ENCODE measurements at regions not wholly inside any gene's neighbourhood (a gene's known extent, or its start where the extent isn't known, plus 50 kb on each side); places are given as distances from the start of the nearest gene placed in this dataset.

GRCh38 chr11:41950470-41951143 is 491.2 kb upstream of the LRRC4C start:
- no peak for ATAC-seq
- ChIA-PET CTCF (no interaction called here), POLR2A (no interaction called here)
- Mint-ChIP-seq H3K27ac (no peak overlapping the region), H3K4me3 (no peak overlapping the region), H3K36me3 (peaks cover 0 to 4% (median 0%) of the 10 kb centered on the region in 5 donors), H3K4me1 (no peaks in the 10 kb centered on the region), H3K27me3 (no peaks in the 10 kb centered on the region), H3K9me3 (peaks cover 2 to 47% (median 13%) of the 10 kb centered on the region in 11 donors)
- H3K36me3 ChIP-seq (ENCODE audit: control insufficient read depth in 2 of 3, insufficient read depth in 3 of 3, low read length in 3 of 3): no peaks in the 10 kb centered on the region
- no peaks in the 10 kb centered on the region for H3K4me1 ChIP-seq (ENCODE audit: control insufficient read depth in 2 of 2, insufficient read depth in 2 of 2, low read length in 2 of 2)
- DNase-seq: no peak
- no peak overlapping the region for H3K4me3 ChIP-seq (ENCODE audit: low read length)
- intact Hi-C loops (cut with micrococcal nuclease): no loop called here
- H3K9me3 ChIP-seq (ENCODE audit: control insufficient read depth in 2 of 3, low read length in 3 of 3): peaks cover 0 to 5% (median 0%) of the 10 kb centered on the region in 3 experiments
- H3K27ac ChIP-seq (ENCODE audit: low read depth, low read length): no peak overlapping the region
- no peaks in the 10 kb centered on the region for H3K27me3 ChIP-seq (ENCODE audit: control insufficient read depth in 2 of 2, insufficient read depth in 2 of 2, low read length in 2 of 2)

DNA sequence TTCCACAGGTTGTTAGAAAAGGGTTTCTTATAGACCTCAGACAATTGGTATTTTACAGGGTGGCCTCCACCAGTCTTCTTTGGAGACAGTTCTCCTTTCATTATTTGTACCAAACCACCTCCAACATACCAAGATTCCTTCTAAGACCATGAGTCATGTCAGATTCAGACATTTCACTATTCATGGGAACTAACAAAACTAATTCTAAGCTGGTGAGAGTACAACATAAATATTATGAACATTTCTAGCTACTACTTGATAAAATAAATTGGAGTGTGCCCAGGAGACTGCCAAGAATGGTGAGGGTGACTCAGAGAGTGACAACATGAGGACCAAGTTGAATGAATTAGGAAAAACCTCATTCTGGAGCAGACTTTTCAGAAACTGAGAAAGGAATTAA is 494.6 kb upstream of the LRRC4C start:
- Histone ChIP-seq H3K27ac (ENCODE audit: low read depth, low read length) (no peak overlapping the region), H3K36me3 (ENCODE audit: control insufficient read depth in 2 of 3, insufficient read depth in 3 of 3, low read length in 3 of 3) (no peaks in the 10 kb centered on the region), H3K4me1 (ENCODE audit: control insufficient read depth in 2 of 2, insufficient read depth in 2 of 2, low read length in 2 of 2) (no peaks in the 10 kb centered on the region), H3K9me3 (ENCODE audit: control insufficient read depth in 2 of 3, low read length in 3 of 3) (peaks cover 0 to 10% (median 0%) of the 10 kb centered on the region in 3 experiments), H3K27me3 (ENCODE audit: control insufficient read depth in 2 of 2, insufficient read depth in 2 of 2, low read length in 2 of 2) (no peaks in the 10 kb centered on the region), H3K4me3 (ENCODE audit: low read length) (no peak overlapping the region)
- DNase-seq: no peak
- ChIA-PET CTCF (no interaction called here), POLR2A (no interaction called here)
- Mint-ChIP-seq H3K4me3 (no peak overlapping the region), H3K9me3 (peaks cover 7 to 43% (median 21%) of the 10 kb centered on the region in 11 donors), H3K27me3 (no peaks in the 10 kb centered on the region), H3K4me1 (no peaks in the 10 kb centered on the region), H3K27ac (no peak overlapping the region), H3K36me3 (peaks cover 0 to 4% (median 0%) of the 10 kb centered on the region in 5 donors)
- no peak for ATAC-seq
- intact Hi-C loops (cut with micrococcal nuclease): no loop called here

DNA sequence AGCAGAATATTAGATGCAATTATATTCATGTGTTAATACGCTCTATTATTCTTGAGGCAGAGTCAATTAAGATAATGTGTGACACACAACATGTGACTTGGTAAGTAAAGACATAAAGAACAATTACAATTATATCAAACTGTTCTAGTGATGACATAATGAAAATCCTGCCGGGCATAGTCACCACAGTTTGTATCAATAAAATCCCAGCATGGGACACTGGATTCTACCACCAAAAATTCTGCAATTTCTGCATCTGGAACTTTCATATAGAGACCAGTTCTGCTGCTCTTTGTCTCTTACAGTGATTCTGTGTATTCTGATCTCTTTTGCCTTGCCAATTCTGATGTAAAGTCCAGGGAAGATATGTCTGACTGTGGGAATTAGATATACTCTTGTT is 495.6 kb upstream of the LRRC4C start:
- no peak overlapping the region for H3K4me3 ChIP-seq (ENCODE audit: low read length)
- no peak overlapping the region for H3K27ac Mint-ChIP-seq
- ATAC-seq (no peak), DNase-seq (no peak)
- no peaks in the 10 kb centered on the region for H3K4me1 ChIP-seq (ENCODE audit: control insufficient read depth in 2 of 2, insufficient read depth in 2 of 2, low read length in 2 of 2)
- H3K4me3 Mint-ChIP-seq: no peak overlapping the region
- CTCF ChIA-PET: no interaction called here
- H3K9me3 Mint-ChIP-seq: peaks cover 7 to 40% (median 17%) of the 10 kb centered on the region in 11 donors
- no peaks in the 10 kb centered on the region for H3K27me3 ChIP-seq (ENCODE audit: control insufficient read depth in 2 of 2, insufficient read depth in 2 of 2, low read length in 2 of 2)
- H3K36me3 ChIP-seq (ENCODE audit: control insufficient read depth in 2 of 3, insufficient read depth in 3 of 3, low read length in 3 of 3): no peaks in the 10 kb centered on the region
- intact Hi-C loops (cut with micrococcal nuclease): no loop called here
- H3K4me1 Mint-ChIP-seq: no peaks in the 10 kb centered on the region
- H3K27ac ChIP-seq (ENCODE audit: low read depth, low read length): no peak overlapping the region
- H3K36me3 Mint-ChIP-seq: peaks cover 0 to 4% (median 0%) of the 10 kb centered on the region in 5 donors
- H3K9me3 ChIP-seq (ENCODE audit: control insufficient read depth in 2 of 3, low read length in 3 of 3): peaks cover 0 to 10% (median 0%) of the 10 kb centered on the region in 3 experiments
- POLR2A ChIA-PET: no interaction called here
- H3K27me3 Mint-ChIP-seq: no peaks in the 10 kb centered on the region

DNA sequence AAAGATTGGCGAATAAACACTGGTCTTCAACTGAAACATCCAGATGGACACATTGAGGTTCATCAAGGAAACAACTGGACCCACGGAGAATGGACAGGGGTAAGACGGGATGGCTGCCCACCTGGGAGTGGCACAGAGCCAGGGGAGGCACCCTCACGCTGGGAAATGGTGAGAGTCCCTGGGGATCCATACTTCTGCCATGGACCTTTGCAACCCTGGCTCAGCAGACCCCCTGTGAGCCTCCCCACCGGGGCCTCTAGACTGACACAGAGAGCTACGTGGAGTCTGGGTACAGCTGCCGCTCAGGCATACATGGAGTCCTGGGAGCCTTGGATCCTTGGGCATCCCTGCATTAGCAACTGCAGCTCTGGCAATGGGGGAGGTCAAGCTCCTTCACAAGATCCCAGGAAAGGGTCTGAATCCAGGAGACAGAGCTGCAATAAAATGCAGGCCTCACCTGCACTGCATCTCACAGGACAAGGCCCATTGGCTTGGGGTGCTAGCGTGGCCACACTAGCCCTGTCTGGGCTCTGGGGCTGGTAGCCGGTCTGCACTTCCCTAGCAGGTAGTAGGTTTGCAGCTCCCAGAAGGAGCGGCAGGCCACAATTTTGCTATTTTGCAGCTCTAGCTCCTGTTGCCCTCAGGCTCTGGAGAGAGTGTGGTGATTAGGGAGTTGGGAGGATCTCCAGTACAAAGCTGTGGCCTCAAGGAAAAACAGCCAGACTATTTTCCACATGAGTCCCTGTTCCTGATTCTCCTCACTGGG is 496.4 kb upstream of the LRRC4C start:
- no peaks in the 10 kb centered on the region for H3K27me3 Mint-ChIP-seq
- intact Hi-C loops (cut with micrococcal nuclease): no loop called here
- H3K27ac ChIP-seq (ENCODE audit: low read depth, low read length): no peak overlapping the region
- H3K4me3 ChIP-seq (ENCODE audit: low read length): no peak overlapping the region
- H3K4me1 ChIP-seq (ENCODE audit: control insufficient read depth in 2 of 2, insufficient read depth in 2 of 2, low read length in 2 of 2): no peaks in the 10 kb centered on the region
- H3K36me3 Mint-ChIP-seq: peaks cover 0 to 4% (median 0%) of the 10 kb centered on the region in 5 donors
- ChIA-PET POLR2A (no interaction called here), CTCF (no interaction called here)
- ATAC-seq (no peak), DNase-seq (no peak)
- H3K27ac Mint-ChIP-seq: no peak overlapping the region
- no peaks in the 10 kb centered on the region for H3K27me3 ChIP-seq (ENCODE audit: control insufficient read depth in 2 of 2, insufficient read depth in 2 of 2, low read length in 2 of 2)
- H3K36me3 ChIP-seq (ENCODE audit: control insufficient read depth in 2 of 3, insufficient read depth in 3 of 3, low read length in 3 of 3): no peaks in the 10 kb centered on the region
- peaks cover 7 to 48% (median 17%) of the 10 kb centered on the region in 11 donors for H3K9me3 Mint-ChIP-seq
- H3K4me1 Mint-ChIP-seq: no peaks in the 10 kb centered on the region
- no peak overlapping the region for H3K4me3 Mint-ChIP-seq
- peaks cover 0 to 10% (median 0%) of the 10 kb centered on the region in 3 experiments for H3K9me3 ChIP-seq (ENCODE audit: control insufficient read depth in 2 of 3, low read length in 3 of 3)

DNA sequence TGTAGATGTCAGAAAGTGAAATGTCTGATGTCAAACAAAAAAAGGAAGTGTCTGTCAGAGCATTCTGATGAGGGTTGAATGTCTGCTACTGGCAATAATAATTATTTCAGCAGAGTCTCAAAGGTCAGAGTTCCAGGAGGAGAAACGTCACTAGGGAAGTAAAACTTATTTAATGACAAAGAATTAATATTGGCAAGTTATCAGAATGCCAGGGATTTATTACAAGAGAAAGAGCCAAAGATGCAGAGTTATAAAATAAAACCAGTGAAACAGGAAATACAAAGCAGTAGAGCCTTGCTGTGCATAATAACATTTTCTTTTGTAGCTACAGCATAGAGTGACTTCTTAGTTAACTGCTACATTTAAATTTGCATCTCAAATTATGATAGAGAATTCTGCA is 504.0 kb upstream of the LRRC4C start:
- no peaks in the 10 kb centered on the region for H3K36me3 Mint-ChIP-seq
- POLR2A ChIA-PET: no interaction called here
- H3K4me1 ChIP-seq (ENCODE audit: control insufficient read depth in 2 of 2, insufficient read depth in 2 of 2, low read length in 2 of 2): no peaks in the 10 kb centered on the region
- DNase-seq (no peak), ATAC-seq (no peak)
- no peaks in the 10 kb centered on the region for H3K27me3 Mint-ChIP-seq
- H3K27ac ChIP-seq (ENCODE audit: low read depth, low read length): no peak overlapping the region
- CTCF ChIA-PET: no interaction called here
- H3K4me3 Mint-ChIP-seq: no peak overlapping the region
- intact Hi-C loops (cut with micrococcal nuclease): no loop called here
- peaks cover 0 to 30% (median 10%) of the 10 kb centered on the region in 11 donors for H3K9me3 Mint-ChIP-seq
- H3K4me3 ChIP-seq (ENCODE audit: low read length): no peak overlapping the region
- H3K36me3 ChIP-seq (ENCODE audit: control insufficient read depth in 2 of 3, insufficient read depth in 3 of 3, low read length in 3 of 3): no peaks in the 10 kb centered on the region
- no peaks in the 10 kb centered on the region for H3K4me1 Mint-ChIP-seq
- H3K9me3 ChIP-seq (ENCODE audit: control insufficient read depth in 2 of 3, low read length in 3 of 3): no peaks in the 10 kb centered on the region
- H3K27me3 ChIP-seq (ENCODE audit: control insufficient read depth in 2 of 2, insufficient read depth in 2 of 2, low read length in 2 of 2): no peaks in the 10 kb centered on the region
- no peak overlapping the region for H3K27ac Mint-ChIP-seq

GRCh38 chr11:41970681-41971080 is 511.2 kb upstream of the LRRC4C start:
- Histone ChIP-seq H3K27ac (ENCODE audit: low read depth, low read length) (no peak overlapping the region), H3K4me3 (ENCODE audit: low read length) (no peak overlapping the region), H3K4me1 (ENCODE audit: control insufficient read depth in 2 of 2, insufficient read depth in 2 of 2, low read length in 2 of 2) (no peaks in the 10 kb centered on the region), H3K36me3 (ENCODE audit: control insufficient read depth in 2 of 3, insufficient read depth in 3 of 3, low read length in 3 of 3) (no peaks in the 10 kb centered on the region), H3K27me3 (ENCODE audit: control insufficient read depth in 2 of 2, insufficient read depth in 2 of 2, low read length in 2 of 2) (no peaks in the 10 kb centered on the region), H3K9me3 (ENCODE audit: control insufficient read depth in 2 of 3, low read length in 3 of 3) (no peaks in the 10 kb centered on the region)
- peaks cover 0 to 18% (median 8%) of the 10 kb centered on the region in 11 donors for H3K9me3 Mint-ChIP-seq
- intact Hi-C loops (cut with micrococcal nuclease): no loop called here
- POLR2A ChIA-PET: no interaction called here
- DNase-seq (no peak), ATAC-seq (no peak)
- CTCF ChIA-PET: no interaction called here
- no peaks in the 10 kb centered on the region for H3K27me3 Mint-ChIP-seq
- peaks cover 0 to 3% (median 0%) of the 10 kb centered on the region in 5 donors for H3K36me3 Mint-ChIP-seq
- no peak overlapping the region for H3K4me3 Mint-ChIP-seq
- no peaks in the 10 kb centered on the region for H3K4me1 Mint-ChIP-seq
- H3K27ac Mint-ChIP-seq: no peak overlapping the region

DNA sequence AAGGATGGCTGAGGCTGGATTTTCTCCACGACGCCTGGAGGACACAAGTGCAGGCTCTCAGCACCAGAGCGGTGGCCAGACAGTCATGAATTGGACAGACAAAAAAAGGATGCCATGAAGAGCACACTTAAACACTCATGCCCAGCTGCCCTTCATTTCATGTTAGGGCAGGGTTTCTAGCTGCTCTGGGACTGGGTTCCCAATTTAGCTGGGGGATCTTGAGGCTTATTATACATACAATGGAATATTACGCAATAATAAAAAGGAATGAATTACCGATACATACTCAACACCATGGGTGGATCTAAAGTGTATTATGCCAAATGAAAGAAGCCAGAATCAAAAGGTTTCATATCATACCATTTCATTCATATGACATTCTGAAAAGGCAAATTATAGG is 512.1 kb upstream of the LRRC4C start:
- CTCF ChIA-PET: no interaction called here
- Mint-ChIP-seq H3K4me3 (no peak overlapping the region), H3K27me3 (no peaks in the 10 kb centered on the region), H3K9me3 (peaks cover 2 to 18% (median 7%) of the 10 kb centered on the region in 11 donors), H3K27ac (no peak overlapping the region), H3K36me3 (peaks cover 0 to 3% (median 0%) of the 10 kb centered on the region in 5 donors), H3K4me1 (no peaks in the 10 kb centered on the region)
- ATAC-seq: no peak
- POLR2A ChIA-PET: no interaction called here
- no peak overlapping the region for H3K4me3 ChIP-seq (ENCODE audit: low read length)
- no peaks in the 10 kb centered on the region for H3K27me3 ChIP-seq (ENCODE audit: control insufficient read depth in 2 of 2, insufficient read depth in 2 of 2, low read length in 2 of 2)
- no peaks in the 10 kb centered on the region for H3K36me3 ChIP-seq (ENCODE audit: control insufficient read depth in 2 of 3, insufficient read depth in 3 of 3, low read length in 3 of 3)
- no peaks in the 10 kb centered on the region for H3K4me1 ChIP-seq (ENCODE audit: control insufficient read depth in 2 of 2, insufficient read depth in 2 of 2, low read length in 2 of 2)
- no peak for DNase-seq
- intact Hi-C loops (cut with micrococcal nuclease): no loop called here
- H3K27ac ChIP-seq (ENCODE audit: low read depth, low read length): no peak overlapping the region
- no peaks in the 10 kb centered on the region for H3K9me3 ChIP-seq (ENCODE audit: control insufficient read depth in 2 of 3, low read length in 3 of 3)

Data from naive thymus-derived CD4-positive, alpha-beta T cell (primary cell).